Ovary (tissue), 7 donors: ENCODE measurements at regions not wholly inside any gene's neighbourhood (a gene's known extent, or its start where the extent isn't known, plus 50 kb on each side); places are given as distances from the start of the nearest gene placed in this dataset.

Source experiments
- DNase-seq, 5 donors: peaks; one replicate each; pipeline ENCODE4 v3.0.0-alpha.2; 2019 to 2020
- H3K27ac ChIP-seq, 2 donors: fragments of 200-600 bp; one replicate each; pipeline versions ENCODE4 v1.5.1 to v1.8.0; 2019 to 2022
- H3K27me3 ChIP-seq: fragments of 200-600 bp; one replicate; pipeline ENCODE4 v1.8.0; 2022
- H3K36me3 ChIP-seq: fragments of 200-600 bp; sonication (generic); one replicate; pipeline ENCODE4 v1.5.1; 2019
- H3K4me1 ChIP-seq: one replicate; pipeline ENCODE4 v1.8.1; 2013; ENCODE audit warnings: mild to moderate bottlenecking, moderate library complexity; ENCODE audit not compliant: insufficient read depth
- H3K4me3 ChIP-seq: fragments of 200-600 bp; sonication (generic); one replicate; pipeline ENCODE4 v1.5.1; 2017
- H3K9me3 ChIP-seq, 2 donors: fragments of 200-600 bp in 1 of 2; sonication (generic) in 1 of 2; one replicate each; pipeline versions ENCODE4 v1.5.1 to v1.8.1; 2013 to 2019; ENCODE audit warnings: mild to moderate bottlenecking in 1 of 2, moderate library complexity in 1 of 2
- EP300 ChIP-seq: sonication (generic); formaldehyde crosslinking; IDR thresholded peaks from one replicate; pipeline ENCODE4 v1.6.1; 2017; ENCODE audit warnings: antibody characterized with exemption
- POLR2A ChIP-seq: fragments of 450-650 bp; IDR thresholded peaks from one replicate; pipeline ENCODE4 v1.6.1; 2017; ENCODE audit warnings: antibody characterized with exemption, mild to moderate bottlenecking, moderate library complexity
- WGBS, 3 donors: extraction: QIAGEN DNeasy Blood & Tissue Kit in 1 of 3; methylation state at CpG; one replicate each; pipeline versions ENCODE4 v1.1.5 to v1.1.7; 2013 to 2017; 5-methylcytosine and 5-hydroxymethylcytosine counted together
- intact Hi-C, 4 donors: fragments of 100-400 bp; cut with DNase I; formaldehyde crosslinking; loops; one replicate each; pipeline versions ENCODE4 v1.11.0 to v1.15.1; 2022 to 2023
- TF ChIP-seq, protein P1 (sequence below), 3 donors: fragments of 450-650 bp in 2 of 3; fragments of 200-600 bp in 1 of 3; IDR thresholded peaks; one replicate each; pipeline versions ENCODE4 v1.5.1 to v1.8.0; 2016 to 2022; ENCODE audit warnings: antibody characterized with exemption in 3 of 3, mild to moderate bottlenecking in 1 of 3
- donor health status: DM: no; HTN: no; CAD: no; lungs with moderate emphysema.
- donor health status: DM: no; HTN: no; CAD: no.
- donor health status: Bipolar disorder and iron deficiency.
- donor health status: DM: no; HTN: no; CAD: no.
- donor health status: DM: yes; HTN: yes; CAD: no.

GRCh38 chr12:19959353-19959752 is 409.0 kb upstream of the PDE3A start:
- H3K9me3 ChIP-seq = no peaks in the 10 kb centered on the region
- no peaks in the 10 kb centered on the region for H3K27me3 ChIP-seq
- 15 to 24% (median 17%) methylated on average over 1 of the region's 1 CpG for WGBS, 3 donors
- H3K4me1 ChIP-seq = no peaks in the 10 kb centered on the region
- TF ChIP-seq EP300 (no peak), POLR2A (no peak)
- TF ChIP-seq, protein P1, sequence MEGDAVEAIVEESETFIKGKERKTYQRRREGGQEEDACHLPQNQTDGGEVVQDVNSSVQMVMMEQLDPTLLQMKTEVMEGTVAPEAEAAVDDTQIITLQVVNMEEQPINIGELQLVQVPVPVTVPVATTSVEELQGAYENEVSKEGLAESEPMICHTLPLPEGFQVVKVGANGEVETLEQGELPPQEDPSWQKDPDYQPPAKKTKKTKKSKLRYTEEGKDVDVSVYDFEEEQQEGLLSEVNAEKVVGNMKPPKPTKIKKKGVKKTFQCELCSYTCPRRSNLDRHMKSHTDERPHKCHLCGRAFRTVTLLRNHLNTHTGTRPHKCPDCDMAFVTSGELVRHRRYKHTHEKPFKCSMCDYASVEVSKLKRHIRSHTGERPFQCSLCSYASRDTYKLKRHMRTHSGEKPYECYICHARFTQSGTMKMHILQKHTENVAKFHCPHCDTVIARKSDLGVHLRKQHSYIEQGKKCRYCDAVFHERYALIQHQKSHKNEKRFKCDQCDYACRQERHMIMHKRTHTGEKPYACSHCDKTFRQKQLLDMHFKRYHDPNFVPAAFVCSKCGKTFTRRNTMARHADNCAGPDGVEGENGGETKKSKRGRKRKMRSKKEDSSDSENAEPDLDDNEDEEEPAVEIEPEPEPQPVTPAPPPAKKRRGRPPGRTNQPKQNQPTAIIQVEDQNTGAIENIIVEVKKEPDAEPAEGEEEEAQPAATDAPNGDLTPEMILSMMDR (IDR thresholded peaks at IDR 0.05) = no peak
- intact Hi-C loops = no loop called here
- H3K36me3 ChIP-seq = no peaks in the 10 kb centered on the region
- DNase-seq = no peak
- H3K27ac ChIP-seq = no peak overlapping the region
- H3K4me3 ChIP-seq = no peak overlapping the region

- WGBS, 3 donors = 90 to 95% (median 93%) methylated on average over 4 of the region's 4 CpGs
- no peaks in the 10 kb centered on the region for H3K36me3 ChIP-seq
- no peaks in the 10 kb centered on the region for H3K27me3 ChIP-seq
- DNase-seq = no peak
- no peak overlapping the region for H3K4me3 ChIP-seq
- H3K9me3 ChIP-seq = no peaks in the 10 kb centered on the region
- no peak overlapping the region for H3K27ac ChIP-seq
- intact Hi-C loops = no loop called here
- TF ChIP-seq EP300 (no peak), POLR2A (no peak)
- TF ChIP-seq, protein P1 (IDR thresholded peaks at IDR 0.05) = no peak
- H3K4me1 ChIP-seq = no peaks in the 10 kb centered on the region
These were observed 407.8 kb upstream of the PDE3A start for GRCh38 chr12:19960527-19960926.

GRCh38 chr12:19962192-19962591 is 406.1 kb upstream of the PDE3A start:
- Histone ChIP-seq H3K27ac (no peak overlapping the region), H3K4me3 (no peak overlapping the region), H3K4me1 (no peaks in the 10 kb centered on the region), H3K36me3 (no peaks in the 10 kb centered on the region), H3K27me3 (no peaks in the 10 kb centered on the region), H3K9me3 (no peaks in the 10 kb centered on the region)
- TF ChIP-seq, protein P1 (IDR thresholded peaks at IDR 0.05) = no peak
- TF ChIP-seq POLR2A (no peak), EP300 (no peak)
- DNase-seq = no peak
- WGBS, 3 donors = 62 to 75% (median 65%) methylated on average over 5 of the region's 5 CpGs
- intact Hi-C loops = no loop called here

DNA sequence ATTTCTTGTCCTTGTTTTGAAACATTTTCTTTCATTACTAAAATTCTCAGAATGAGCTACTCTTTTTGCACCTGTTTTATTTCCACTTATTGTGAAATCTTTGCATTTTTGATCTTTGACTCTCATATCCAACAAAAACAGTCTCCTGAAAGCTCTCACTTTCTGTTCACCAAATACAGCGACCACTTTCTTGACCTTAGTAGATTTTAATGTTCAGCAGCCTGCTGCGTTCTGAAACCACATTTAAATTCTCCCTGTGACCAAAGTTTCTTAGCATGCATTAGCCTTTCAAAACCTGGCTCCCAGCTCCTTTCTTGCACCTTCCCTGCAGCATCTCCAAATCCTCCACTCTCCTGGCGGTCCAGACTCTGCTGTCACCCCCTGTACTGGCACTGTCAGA is 404.4 kb upstream of the PDE3A start:
- TF ChIP-seq POLR2A = no peak
- TF ChIP-seq, protein P1 (IDR thresholded peaks at IDR 0.05) = no peak
- no peak for TF ChIP-seq EP300
- intact Hi-C loops = no loop called here
- no peaks in the 10 kb centered on the region for H3K36me3 ChIP-seq
- no peaks in the 10 kb centered on the region for H3K4me1 ChIP-seq
- no peaks in the 10 kb centered on the region for H3K9me3 ChIP-seq
- H3K27ac ChIP-seq = no peak overlapping the region
- H3K27me3 ChIP-seq = no peaks in the 10 kb centered on the region
- DNase-seq = no peak
- WGBS, 3 donors = 70 to 87% (median 76%) methylated on average over 3 of the region's 3 CpGs
- no peak overlapping the region for H3K4me3 ChIP-seq

DNA sequence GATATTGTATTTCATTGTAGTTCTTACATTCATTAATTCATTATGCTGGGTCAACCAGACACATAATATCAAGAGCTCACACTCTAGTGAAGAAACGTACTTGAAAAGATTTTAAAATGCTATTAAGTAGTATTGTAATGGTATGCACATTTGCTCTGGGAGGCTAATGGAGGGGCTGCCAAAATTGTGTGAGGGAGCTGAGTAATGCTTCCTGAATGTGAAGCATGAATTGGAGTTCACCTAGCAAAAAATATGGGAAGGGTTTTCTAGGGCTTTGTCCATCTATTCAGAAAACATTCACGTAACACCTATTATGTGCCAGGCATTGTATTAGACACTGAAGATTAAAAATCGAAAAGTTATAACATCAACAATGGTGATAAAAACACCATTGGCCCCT is 403.8 kb upstream of the PDE3A start:
- WGBS, 3 donors = 40 to 62% (median 50%) methylated on average over 3 of the region's 3 CpGs
- no peak overlapping the region for H3K27ac ChIP-seq
- DNase-seq = no peak
- no peak overlapping the region for H3K4me3 ChIP-seq
- intact Hi-C loops = no loop called here
- H3K9me3 ChIP-seq = no peaks in the 10 kb centered on the region
- no peaks in the 10 kb centered on the region for H3K36me3 ChIP-seq
- no peaks in the 10 kb centered on the region for H3K4me1 ChIP-seq
- H3K27me3 ChIP-seq = no peaks in the 10 kb centered on the region
- TF ChIP-seq POLR2A (no peak), EP300 (no peak)
- TF ChIP-seq, protein P1 (IDR thresholded peaks at IDR 0.05) = no peak
